Heart left ventricle (tissue), 13 donors: ENCODE measurements at regions not wholly inside any gene's neighbourhood (a gene's known extent, or its start where the extent isn't known, plus 50 kb on each side); places are given as distances from the start of the nearest gene placed in this dataset.

Experiments used
- CTCF ChIP-seq, 12 donors: fragments of 200-600 bp; sonication (generic) in 4 of 12; IDR thresholded peaks; one replicate each; pipeline versions ENCODE4 v1.5.0 to v1.8.0; 2018 to 2022; ENCODE audit warnings: antibody characterized with exemption in 12 of 12, mild to moderate bottlenecking in 5 of 12
- POLR2A ChIP-seq, 2 donors: fragments of 450-650 bp; IDR thresholded peaks; one replicate each; pipeline ENCODE4 v1.6.1; 2017; ENCODE audit warnings: antibody characterized with exemption in 2 of 2, mild to moderate bottlenecking in 2 of 2, moderate library complexity in 2 of 2
- donor health status: ischemic (EF 13 %, LVEDD 7.1; RV severe dilation, severe dysfunction).
- donor health status: DM: no; HTN: yes; CAD: no.
- donor health status: DM: no; HTN: no; CAD: no.
- donor health status: ischemic (EF 25% LVEDD 6.9; RV normal size, moderate dysfunction).
- donor health status: ischemic (EF 25% LVEDD 5.7; RV mildly dilated, moderate dysfunction).
- donor health status: ischemic (EF 35%, LVEDD 5.7; RV mildly dilated, moderate dysfunction).
- donor health status: nonischemic (EF 11% LVEDD 7.7; RV severe dilation, severe dysfunction).
- donor health status: DM: yes; HTN: yes; CAD: no.
- donor health status: PGD.
- donor health status: ischemic (EF 29% LVEDD 5.4; RV normal size, mild dysfunction).
- donor health status: nonischemic (EF 23%, LVEDD 6.1; RV moderate dilation, normal function).

DNA sequence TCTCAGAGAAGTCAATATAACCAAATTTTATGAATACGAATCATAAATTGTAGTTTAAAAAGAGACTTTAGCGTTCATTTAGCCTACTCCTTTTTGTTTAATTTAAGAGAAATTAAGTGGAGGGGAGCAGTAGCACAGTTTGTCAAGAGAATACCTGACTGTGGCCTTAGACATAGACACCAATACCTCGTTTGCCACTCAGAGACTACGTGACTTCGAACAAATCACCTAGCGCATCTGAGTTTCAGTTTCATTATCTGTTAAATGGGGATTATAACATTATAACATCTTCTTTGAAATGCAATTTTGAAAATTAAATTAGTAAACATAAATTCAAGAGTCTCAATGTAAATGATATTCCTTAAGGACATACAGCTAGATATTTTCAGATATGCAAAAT lies 581.5 kb upstream of the VRK2 start:
- TF ChIP-seq CTCF (IDR thresholded peaks at IDR 0.05) = no peak
- no peak for TF ChIP-seq POLR2A (IDR thresholded peaks at IDR 0.05)
